WERI-Rb-1 (cell line): ENCODE measurements at regions not wholly inside any gene's neighbourhood (a gene's known extent, or its start where the extent isn't known, plus 50 kb on each side); places are given as distances from the start of the nearest gene placed in this dataset.

ENCODE experiments used
- DNase-seq: peaks from one replicate; pipeline ENCODE4 v3.0.0-alpha.2; 2020
- H3K27ac ChIP-seq: fragments of 250-450 bp; sonication (Bioruptor Pico); 2 replicates; pipeline ENCODE4 v1.5.1; 2020; ENCODE audit warnings: mild to moderate bottlenecking, moderate library complexity
- H3K27me3 ChIP-seq: fragments of 250-450 bp; sonication (Bioruptor Pico); 2 replicates; pipeline ENCODE4 v1.5.1; 2021; ENCODE audit warnings: mild to moderate bottlenecking, low read depth, moderate library complexity; ENCODE audit not compliant: insufficient read depth, severe bottlenecking
- H3K36me3 ChIP-seq: fragments of 250-450 bp; sonication (Bioruptor Pico); 2 replicates; pipeline ENCODE4 v1.5.1; 2020; ENCODE audit warnings: mild to moderate bottlenecking, moderate library complexity
- H3K4me3 ChIP-seq: 2 replicates; pipeline ENCODE4 v1.5.1; 2011; ENCODE audit warnings: low read depth, mild to moderate bottlenecking, control low read depth, low read length
- H3K9me3 ChIP-seq: fragments of 250-450 bp; sonication (Bioruptor Pico); 2 replicates; pipeline ENCODE4 v1.5.1; 2021; ENCODE audit warnings: mild to moderate bottlenecking, moderate library complexity; ENCODE audit not compliant: severe bottlenecking
- CTCF ChIP-seq: IDR thresholded peaks from 2 replicates; pipeline ENCODE4 v1.5.1; 2011; ENCODE audit warnings: low read depth, mild to moderate bottlenecking, control low read depth, inconsistent platforms, low read length

- no peak for DNase-seq
- H3K27ac ChIP-seq: no peak overlapping the region
- H3K4me3 ChIP-seq: no peak overlapping the region
- no peaks in the 10 kb centered on the region for H3K9me3 ChIP-seq
- TF ChIP-seq CTCF: no peak
- H3K27me3 ChIP-seq: peaks cover 10% of the 10 kb centered on the region
- H3K36me3 ChIP-seq: no peaks in the 10 kb centered on the region
Measured at GRCh38 chr11:134737563-134738510, 325.8 kb upstream of the B3GAT1 start.

GRCh38 chr11:134736251-134736947 is 324.4 kb upstream of the B3GAT1 start:
- Histone ChIP-seq H3K9me3 (no peaks in the 10 kb centered on the region), H3K27me3 (peaks cover 10% of the 10 kb centered on the region), H3K36me3 (no peaks in the 10 kb centered on the region), H3K4me3 (no peak overlapping the region), H3K27ac (no peak overlapping the region)
- no peak for TF ChIP-seq CTCF
- no peak for DNase-seq

DNA sequence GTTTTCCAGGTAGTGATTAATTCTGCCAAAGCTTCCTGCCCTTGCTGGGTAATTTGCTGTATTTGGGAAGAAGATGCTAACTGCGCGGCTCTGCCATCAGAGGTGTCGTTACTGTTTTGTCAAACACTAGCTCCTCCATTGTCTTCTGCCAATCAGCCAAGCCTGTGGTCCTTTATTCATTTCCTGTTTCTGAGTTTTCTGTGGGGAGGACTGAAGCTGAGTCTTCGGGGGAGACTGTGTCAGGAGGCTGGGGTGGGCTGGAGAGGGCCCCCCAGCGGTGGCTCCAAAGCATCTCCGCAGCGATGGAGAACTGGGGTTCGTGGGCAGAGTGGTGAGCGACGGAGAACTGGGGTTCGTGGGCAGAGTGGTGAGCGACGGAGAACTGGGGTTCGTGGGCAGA is 322.9 kb upstream of the B3GAT1 start:
- H3K4me3 ChIP-seq: no peak overlapping the region
- H3K36me3 ChIP-seq: no peaks in the 10 kb centered on the region
- no peak overlapping the region for H3K27ac ChIP-seq
- TF ChIP-seq CTCF: no peak
- H3K27me3 ChIP-seq: peaks cover 22% of the 10 kb centered on the region
- no peak for DNase-seq
- no peaks in the 10 kb centered on the region for H3K9me3 ChIP-seq

DNA sequence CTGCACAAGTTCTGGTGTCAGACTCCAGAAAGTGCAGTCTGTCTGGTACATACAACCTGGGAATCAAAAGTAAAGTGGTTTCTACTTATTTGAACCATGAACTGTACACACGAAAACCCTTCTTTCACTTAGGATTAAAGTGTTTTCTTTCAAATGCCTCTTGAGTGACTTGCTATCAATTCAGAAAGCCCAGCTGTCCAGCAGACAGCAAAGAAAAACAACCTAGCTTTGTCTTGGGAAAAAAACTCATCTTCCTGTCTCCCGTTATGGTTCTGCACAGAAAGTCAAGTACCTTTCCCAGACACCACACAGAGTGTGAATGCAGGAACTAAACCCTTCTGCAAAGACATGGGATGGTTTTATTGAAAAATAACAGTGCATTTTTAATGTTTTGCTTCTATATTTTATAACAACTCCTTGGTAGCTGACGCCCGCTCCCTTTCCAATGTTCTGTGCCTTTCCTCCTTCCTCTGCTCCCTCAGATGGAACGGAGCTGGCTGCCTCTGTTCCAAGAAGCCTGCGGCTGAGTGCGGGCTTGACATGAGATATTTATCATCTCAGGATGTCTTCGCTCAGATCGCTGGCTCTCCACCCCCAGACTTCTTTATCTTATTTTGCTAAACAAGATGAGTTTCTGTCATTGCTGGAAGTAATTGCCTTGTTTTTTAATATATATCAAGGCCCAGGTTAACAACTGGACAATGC is 322.3 kb upstream of the B3GAT1 start:
- Histone ChIP-seq H3K27me3 (peaks cover 22% of the 10 kb centered on the region), H3K27ac (no peak overlapping the region), H3K4me3 (no peak overlapping the region), H3K9me3 (no peaks in the 10 kb centered on the region), H3K36me3 (no peaks in the 10 kb centered on the region)
- TF ChIP-seq CTCF: no peak
- no peak for DNase-seq

GRCh38 chr11:134733646-134734045 is 321.6 kb upstream of the B3GAT1 start:
- peaks cover 22% of the 10 kb centered on the region for H3K27me3 ChIP-seq
- no peaks in the 10 kb centered on the region for H3K9me3 ChIP-seq
- no peak for DNase-seq
- H3K36me3 ChIP-seq: no peaks in the 10 kb centered on the region
- H3K27ac ChIP-seq: no peak overlapping the region
- no peak for TF ChIP-seq CTCF
- no peak overlapping the region for H3K4me3 ChIP-seq
